Ecto neural progenitor cell (in vitro differentiated cells): ENCODE measurements at regions not wholly inside any gene's neighbourhood (a gene's known extent, or its start where the extent isn't known, plus 50 kb on each side); places are given as distances from the start of the nearest gene placed in this dataset.

ENCODE experiments used
- DNase-seq: peaks from one replicate; pipeline ENCODE4 v3.0.0-alpha.2; 2018; ENCODE audit warnings: low spot score

DNA sequence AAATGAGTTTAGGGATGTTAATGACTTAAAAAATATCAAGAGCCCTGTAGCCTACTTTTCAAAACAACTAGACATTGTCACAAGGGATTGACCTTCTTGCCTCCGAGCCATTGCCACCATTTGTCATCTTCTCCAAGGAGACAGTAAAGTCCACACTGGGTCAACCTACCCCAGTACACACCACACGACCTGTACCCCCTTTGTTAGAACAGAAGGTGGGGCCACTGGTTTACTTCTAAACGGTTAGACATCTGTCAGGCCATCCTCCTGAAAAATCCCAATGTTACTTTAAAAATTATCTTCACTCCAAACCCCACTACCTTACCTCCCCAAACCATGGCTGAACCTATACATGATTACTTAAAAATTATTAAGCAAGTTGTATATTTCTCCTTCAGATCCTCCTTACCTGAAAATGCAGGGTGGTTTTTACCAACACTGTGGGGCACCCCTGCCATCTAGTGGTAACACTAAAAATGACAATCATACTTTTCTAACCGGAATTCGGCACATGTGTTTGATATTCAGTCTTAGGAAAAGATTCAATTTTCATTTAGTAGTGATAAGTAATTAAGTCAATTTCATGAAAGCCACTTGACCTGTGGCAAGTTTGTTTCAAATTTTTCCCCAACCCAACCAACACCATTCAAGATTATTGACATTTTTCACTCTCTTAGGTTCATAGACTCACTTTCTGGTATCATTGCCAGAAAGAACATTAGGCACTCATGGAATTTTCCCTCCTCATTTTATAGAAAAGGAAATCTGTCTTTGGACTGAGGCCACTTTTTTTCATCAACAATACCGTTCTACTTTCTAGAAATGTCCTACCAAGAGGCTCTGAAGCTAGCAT, 265.3 kb upstream of the PKDCC start:
- no peak for DNase-seq

DNA sequence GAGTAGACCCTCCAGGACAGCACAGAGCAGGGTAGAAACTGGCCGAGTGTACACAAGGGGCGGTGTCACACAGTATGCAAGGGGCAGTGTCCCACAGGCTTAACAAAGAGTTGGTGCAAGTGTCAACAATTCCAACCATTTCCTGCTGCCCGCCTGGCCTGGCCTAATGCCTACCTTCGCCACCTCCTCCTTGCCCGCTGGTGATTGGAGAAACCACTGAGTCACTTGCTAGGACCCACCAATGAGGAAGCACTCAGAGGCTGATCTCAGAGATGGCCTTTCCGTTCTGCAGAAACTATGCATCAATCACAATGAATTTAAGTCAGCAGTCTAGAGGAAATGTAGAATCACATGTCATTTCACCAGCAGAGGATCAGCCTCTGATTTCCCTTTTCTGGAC, 263.3 kb upstream of the PKDCC start:
- no peak for DNase-seq

DNA sequence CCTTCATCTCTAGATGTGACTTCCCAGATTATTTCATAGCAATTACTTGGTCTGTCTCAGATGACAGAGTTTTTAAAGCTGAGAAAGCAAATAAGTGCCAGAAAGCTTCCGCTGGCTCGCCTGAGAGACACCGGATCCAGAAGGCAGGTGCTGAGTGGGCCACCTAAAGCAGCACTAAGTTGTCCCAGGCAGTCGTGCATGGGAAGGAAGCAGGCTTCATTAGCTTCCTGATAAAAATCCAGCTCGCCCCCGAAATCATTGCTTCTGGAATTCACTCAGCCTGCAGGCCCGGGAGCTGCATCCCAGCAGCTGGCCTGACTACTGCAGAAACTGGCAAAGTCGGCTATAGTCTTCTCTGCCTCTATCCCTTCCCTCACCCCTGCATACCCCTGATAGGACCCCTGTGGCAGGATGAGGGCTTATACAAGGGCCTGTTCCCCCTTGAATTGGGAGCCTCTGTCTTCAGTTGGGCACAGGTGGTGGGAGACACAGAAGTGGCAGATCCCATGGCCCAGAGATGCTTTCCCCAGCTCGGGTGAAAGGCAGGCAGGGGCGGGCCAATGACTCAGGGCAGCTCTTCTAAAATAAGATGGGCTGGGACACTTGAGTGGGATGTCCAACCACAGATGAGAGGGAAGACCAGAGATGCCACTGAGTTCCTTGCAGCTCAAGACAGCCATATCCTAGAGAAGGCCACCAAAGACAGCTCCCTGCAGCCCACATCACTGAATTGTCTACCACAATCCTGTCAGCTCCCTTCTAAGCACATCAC, 262.4 kb upstream of the PKDCC start:
- DNase-seq: no peak

DNA sequence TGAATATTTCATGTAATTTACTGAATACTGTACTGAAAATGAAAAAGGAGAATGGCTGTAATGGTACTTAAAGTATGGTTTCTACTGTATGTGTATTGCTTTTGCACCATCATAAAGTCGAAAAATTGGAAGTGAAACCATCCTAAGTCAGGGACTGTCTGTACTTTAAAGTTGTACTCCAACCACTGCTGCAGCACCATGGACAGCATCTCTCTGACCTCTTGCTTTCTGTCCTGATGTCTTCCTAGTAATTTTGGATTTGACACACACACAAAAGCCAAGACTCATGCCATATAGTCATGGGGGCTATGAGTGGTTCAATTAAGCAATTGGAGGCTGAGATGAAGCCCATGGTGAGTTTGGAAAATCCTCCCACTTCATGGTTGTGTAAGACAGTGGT, 256.3 kb upstream of the PKDCC start:
- DNase-seq: no peak

DNA sequence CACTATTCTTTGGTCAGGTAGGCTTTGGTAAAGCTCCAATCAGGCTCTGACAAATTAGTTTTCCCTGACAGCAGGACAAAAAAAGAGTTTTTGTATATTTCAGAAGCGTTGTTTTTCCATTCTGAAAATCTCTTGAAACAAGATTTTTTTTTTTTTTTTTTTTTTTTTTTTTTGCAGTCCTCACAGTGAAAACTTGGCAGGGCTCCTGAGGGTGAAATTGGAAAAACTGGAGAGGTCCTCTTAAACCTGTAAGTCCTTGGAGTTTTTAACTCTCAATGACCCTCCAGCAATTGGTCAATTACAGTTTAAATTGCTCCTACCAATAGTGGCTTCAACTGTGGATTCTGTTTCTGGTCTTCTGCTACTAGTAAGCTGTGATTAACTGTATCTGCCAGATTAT, 244.5 kb upstream of the PKDCC start:
- DNase-seq: no peak

DNA sequence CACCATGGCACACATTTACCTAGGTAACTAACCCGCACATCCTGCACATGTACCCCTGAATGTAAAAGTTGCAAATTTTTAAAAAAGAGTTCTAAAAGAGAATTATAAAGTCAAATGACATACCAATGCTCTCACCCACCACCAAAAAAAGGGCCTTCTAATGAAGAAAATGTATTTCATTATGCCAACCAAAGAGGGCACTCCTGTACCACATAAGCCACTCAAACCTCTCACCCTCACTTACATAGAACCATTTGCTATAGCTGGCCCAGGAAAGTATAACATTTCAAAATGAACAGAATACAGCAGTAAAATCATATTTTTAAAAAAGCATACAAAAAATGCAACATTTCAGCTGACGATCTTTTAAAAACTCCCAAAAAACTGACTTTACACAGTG, 241.5 kb upstream of the PKDCC start:
- no peak for DNase-seq

DNA sequence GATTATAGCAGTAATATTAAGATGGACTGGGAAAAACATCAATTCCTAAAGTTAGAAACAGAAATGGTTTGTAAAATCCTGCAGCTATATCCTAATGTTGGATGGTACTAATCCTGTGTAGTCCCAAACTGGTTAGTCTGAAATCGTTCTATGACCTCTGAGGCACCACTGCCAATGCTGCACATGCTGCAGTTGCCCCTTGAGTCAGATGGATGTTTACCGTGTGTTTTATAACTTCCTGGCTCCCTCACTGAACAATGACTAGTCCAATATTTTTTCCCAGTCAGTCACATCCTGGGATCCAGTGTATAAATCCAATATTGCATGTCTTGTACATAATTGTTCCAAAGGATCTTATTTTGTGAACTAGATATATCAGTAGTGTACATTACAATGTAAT, 226.7 kb upstream of the PKDCC start:
- no peak for DNase-seq

DNA sequence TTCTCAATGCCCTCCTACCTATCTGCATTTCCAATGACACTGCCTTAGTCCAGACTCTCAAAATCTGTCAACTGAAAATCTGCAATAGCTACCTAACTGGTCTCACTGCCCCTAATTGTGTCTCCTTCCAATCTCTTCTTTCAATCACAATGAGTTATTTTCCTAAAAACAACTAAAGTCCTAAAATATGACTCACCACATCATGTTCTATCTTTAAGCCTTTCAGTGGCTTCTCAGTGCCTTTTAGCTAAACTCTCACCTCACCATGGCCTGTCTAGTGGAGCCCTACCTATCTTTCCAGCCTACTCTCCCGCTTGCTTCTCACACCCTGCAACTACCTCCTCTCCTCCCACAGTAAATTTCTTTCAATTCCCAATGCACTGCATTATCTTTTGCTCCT, 220.9 kb upstream of the PKDCC start:
- no peak for DNase-seq

DNA sequence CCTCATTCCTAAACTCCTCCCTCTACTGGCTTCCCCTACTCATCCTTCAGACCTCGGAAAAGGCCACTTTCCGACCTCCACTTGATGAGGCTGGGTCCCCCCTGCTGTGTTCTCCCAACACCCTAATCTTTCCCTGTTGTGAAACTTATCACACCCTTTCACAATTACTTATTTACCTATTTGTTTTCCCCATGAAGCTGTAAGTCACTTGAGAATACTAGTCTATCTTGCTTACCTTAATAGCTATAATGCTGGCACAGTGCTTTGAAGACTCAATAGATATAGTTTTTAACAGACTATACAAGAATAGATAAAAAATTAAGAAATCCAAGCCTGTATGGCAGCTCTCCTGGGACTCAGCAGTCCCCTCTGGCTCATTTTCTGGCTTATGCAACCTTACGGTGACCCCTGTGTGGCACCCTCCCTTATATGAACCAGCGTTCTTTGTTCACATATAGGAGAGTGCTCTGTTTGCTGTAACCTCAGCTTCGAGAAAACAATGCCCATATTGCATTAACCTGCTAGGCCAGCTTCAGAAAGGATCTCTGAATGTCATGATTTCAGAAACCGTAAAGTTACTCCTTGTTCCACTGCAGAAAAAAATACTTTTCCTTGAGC, 220.4 kb upstream of the PKDCC start:
- no peak for DNase-seq

DNA sequence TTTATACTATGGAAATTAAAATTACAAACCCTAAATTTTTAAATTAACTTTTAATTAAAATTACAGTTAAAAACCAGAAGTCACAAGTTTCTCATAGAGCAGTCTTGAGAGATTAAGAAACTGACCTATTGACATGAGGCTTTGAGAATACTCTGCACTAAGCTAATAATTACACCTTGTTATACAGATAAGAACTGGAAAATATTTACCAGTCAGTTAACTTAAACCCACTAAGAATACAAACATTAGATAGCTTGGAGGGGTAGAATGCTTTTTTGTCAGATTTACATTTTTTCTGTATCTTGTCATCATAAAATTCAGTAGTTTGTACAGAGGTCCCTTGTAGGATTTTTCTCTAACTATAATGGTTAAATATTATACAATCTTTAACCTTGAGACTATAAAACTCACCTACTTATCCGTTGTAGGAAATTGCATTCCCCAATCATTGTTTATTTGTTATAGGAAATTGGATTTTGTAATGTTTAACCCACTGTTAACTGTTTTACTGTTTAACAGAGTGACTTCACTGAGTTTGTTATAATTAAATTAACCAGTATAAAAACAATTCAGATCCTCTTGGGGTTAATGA, 219.7 kb upstream of the PKDCC start:
- no peak for DNase-seq

DNA sequence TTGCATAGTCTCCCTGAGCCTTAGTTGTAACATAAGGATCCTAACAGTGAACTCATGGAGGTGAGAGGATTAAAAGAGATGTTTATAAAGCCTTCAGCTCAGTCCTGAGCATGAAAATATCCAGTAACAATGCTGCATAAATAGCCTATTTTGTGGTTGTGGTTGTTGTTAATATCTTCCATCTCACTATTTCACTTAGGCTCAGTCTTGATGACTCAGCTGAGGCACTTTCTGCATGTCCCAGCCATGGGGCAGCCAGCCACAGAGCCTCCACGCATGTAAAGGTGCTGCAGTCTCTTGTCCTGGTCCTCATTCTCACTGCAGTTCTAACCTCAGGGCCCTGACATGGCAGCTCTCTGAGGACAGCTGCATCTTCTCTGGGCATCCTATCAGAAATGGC, 218.8 kb upstream of the PKDCC start:
- no peak for DNase-seq

DNA sequence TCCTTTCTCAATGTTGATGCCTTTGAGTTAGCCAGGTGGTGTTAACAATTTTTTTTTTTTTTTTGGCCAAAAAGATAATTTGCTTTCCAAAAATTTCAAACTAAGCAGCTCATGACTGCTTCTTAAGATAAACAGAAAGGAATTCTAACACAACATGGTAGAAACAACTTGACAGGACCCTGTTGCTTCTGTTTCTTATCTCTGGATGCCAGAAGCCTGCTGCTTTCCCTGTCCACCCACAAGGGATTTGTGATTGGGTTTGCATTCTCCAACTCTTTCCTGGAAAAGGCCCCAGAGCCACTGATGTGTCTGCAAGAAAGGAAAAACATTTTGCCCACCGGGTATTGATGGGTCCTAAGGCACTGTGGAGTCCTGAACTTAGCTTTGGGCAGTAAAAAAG, 217.2 kb upstream of the PKDCC start:
- DNase-seq: no peak

DNA sequence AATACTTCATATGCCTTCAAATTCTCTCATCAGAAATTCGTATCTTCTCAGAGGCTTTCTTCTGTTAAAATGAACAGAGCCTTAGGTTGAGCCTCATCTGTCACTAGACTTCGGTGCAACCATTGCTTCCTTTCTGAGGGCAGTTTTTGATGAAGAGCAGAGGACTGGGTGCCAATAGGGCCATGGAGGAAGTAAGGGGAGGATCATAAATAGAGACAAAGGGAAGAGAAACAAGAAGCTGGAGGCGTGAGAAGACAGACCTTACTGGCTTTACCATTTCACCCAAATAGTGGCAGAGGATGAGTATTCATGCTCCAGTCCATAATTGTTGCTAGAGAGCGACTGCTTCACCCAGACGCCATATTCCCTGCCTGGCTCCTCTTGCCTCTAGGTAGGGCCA, 215.6 kb upstream of the PKDCC start:
- no peak for DNase-seq

DNA sequence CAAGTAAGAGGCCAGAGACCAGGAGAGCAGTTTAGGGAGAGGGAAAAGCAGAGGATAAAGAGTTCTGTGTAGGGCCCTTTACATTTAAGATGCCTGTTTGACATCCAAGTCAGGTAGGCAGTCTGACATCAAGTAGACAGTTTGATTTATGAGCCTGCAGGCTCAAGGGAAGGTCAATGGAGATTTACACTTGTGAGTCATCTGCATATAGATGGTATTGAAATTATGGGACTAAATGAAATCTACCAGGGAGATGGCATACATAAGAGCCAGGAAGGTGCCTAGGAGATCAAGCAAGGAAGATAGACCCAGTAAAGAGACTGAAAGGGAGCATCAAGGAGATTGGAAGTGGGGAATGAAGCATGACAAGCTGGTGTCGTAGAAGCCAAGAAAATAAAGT, 212.4 kb upstream of the PKDCC start:
- no peak for DNase-seq

DNA sequence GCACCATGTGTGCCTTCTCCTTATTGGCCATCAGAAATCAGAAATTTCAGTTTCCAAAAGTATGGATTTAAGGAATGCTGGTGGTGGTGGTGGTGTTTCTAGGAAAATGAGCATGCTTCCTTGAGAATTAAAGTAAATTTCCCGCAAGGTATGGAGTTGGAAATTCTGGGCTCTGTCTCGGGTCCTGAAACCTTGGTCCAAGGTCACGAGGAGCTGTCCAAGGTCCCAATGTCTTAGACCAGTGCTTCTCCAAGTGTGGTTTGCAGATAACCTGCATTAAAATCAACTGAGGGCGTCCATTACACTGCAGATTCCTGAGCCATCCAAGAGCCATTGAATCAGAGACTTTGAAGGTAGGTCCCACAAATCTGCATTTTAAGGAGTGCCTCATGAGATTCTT, 210.9 kb upstream of the PKDCC start:
- DNase-seq: peak; percentile 69

DNA sequence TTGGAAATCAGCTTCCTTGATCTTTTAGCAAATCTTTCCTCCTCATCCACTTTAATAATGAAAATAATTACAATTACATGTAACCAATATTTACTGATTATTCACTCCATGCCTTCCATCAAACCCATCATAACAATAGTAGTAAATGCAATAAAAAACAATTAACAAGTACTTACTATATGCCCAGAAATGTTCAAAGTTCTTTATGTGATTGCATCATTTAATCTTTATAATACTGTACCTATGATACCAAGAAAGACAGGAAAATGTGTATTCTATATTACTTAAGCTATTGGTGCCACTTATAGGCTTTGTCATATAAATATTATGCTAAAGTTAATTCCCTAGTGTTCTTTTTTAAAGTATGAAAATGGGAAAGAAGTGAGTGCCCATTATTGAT, 210.2 kb upstream of the PKDCC start:
- no peak for DNase-seq

DNA sequence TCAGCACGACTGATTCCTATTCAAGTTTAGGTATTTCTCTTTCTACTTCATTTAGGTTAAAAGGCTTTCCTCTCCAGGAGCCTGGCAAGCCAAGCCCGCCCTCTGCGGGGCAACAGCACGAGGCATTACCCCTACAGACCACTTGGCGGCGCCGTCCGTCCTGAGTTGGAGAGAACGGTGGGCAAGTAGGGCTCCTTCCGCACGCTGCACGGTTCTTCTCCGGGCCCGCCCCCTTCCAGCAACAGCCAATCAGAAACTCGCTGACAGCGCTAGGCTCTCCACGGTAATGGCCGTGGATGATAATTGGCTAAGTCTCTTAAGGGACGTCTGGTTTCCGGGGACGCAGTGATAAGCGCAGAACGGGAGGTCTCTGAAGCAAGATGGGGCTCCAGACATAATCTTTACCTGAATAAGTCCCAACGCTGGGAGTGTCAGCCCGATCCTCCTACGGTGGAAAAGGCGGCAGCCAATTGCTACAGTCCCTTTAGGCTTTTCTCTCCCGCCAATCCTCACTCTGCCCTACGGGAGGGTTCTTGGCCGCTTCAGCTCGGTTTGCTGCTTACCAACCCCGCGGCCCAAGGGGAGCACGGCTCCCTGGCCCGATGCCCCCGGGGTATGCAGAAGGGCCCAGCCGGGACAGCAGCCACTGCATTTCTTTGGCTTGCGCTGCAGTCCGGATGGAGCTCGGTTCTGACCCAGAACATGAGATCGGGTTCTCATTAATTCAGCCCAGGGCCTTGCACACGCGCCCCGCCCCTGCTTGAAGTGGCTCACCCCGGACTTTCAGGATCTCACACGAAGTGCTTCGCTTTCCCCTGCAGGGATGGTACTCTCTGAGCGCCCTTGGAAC, 206.9 kb upstream of the PKDCC start:
- peak; percentile 98 for DNase-seq

DNA sequence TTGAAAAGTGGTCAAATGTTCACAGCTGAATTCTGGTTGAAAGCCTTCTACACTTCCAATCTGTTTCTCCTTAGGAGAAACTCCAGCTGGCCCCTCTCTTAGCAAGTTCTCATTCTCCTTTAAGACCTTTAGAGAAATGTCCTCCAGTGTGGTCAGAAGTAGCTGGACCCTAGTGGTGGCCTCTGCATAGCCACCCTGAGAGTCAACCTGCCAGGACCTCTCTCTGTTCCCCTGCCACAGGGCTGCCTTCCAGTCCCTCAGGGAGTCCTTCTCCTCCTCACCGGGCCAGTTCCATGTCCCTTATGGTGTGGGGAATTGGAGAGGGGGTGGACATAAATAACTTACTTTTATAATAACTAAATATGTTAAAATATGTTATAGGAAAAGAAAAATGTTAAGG, 200.9 kb upstream of the PKDCC start:
- DNase-seq: no peak

DNA sequence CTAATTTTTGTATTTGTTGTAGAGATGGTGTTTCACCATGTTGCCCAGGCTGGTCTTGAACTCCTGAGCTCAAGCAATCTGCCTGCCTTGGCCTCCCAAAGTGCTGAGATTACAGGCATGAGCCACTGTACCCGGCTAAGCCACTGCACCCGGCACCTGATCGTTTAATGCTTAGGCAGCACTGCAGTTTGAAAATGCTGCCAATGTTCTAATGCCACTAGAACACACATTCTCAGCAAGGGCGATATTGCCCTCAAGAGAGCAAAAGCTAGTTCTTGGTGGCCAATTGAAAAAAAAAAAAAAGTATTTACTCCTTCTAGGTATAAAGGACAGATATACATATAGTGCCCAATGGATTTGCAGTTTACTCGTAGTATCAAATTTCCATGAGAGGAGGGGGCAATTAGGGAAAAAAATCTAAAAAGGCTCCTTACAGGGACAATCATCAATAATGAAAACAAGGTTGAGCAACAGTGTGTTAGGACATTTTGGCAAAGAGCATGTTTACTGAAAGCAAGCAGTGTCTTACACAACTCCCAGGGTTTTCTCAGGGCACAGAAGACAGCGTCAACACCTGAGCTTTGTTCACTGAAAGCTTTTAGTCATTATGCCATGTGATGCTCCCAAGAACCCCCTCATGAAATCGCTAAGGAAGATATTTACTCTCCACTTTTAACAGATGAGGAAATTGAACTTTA, 199.9 kb upstream of the PKDCC start:
- no peak for DNase-seq

DNA sequence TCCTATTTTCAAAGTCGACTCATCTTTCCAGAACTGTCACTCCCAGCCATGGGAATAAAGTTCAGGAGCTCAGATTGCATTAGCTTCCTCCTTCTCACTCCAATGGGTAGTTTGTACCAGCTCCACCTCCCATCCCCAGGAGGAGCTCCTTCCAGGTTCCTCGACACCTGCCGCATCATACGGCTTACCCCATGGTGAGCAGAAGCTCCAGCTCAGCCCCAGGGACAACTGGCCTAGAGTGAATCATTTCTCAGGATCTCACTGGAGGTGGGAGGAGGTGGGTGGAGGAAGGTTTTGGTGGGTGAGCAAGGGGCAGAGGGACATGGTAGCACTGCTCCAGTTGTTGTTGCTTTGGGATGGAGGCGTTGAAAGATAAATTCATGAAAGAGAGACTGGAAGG, 196.3 kb upstream of the PKDCC start:
- no peak for DNase-seq
